IMR-90 (cell line): ENCODE measurements at regions not wholly inside any gene's neighbourhood (a gene's known extent, or its start where the extent isn't known, plus 50 kb on each side); places are given as distances from the start of the nearest gene placed in this dataset.
A peak's percentile ranks its signal among the peaks of the same experiment; 100 is the strongest.

ENCODE experiments used
- ATAC-seq: fragments of 200-7000 bp; cut with Tn5 transposase; 2 replicates; pipeline ENCODE4 v1.9.1; 2020; ENCODE audit warnings: low read depth, mild to moderate bottlenecking, moderate library complexity
- BruUV-seq: library from RNA; stranded (reverse); fragments of 400-500 nt; replicated peaks from 2 replicates; lab custom pipeline; 2021; lab: Mats Ljungman, UMichigan
- CTCF ChIA-PET: fragments of 300-600 bp; formaldehyde crosslinking; extraction: SDS; loops from one replicate; lab custom pipeline; 2021; ENCODE audit warnings: antibody characterized with exemption; lab: Yijun Ruan, JAX
- POLR2A ChIA-PET: fragments of 300-600 bp; sonication (Branson Sonifier 250); formaldehyde crosslinking; loops from one replicate; lab custom pipeline; 2022; ENCODE audit warnings: antibody characterized with exemption; ENCODE audit not compliant: unreplicated experiment; lab: Charles Lee
- DNase-seq: peaks from one replicate; pipeline ENCODE4 v3.0.0; 2013
- H2AFZ ChIP-seq: replicated peaks from 2 replicates; pipeline ENCODE3; 2013; ENCODE audit warnings: low read length, mild to moderate bottlenecking; ENCODE audit not compliant: poor library complexity
- H2AK5ac ChIP-seq: 2 replicates; pipeline ENCODE4 v1.6.1; 2013; ENCODE audit warnings: low read depth, low read length, inconsistent platforms
- H2AK9ac ChIP-seq: replicated peaks from 2 replicates; pipeline ENCODE3; 2013; ENCODE audit warnings: mild to moderate bottlenecking, low read depth, low read length, moderate library complexity; ENCODE audit not compliant: poor library complexity
- H2BK120ac ChIP-seq: 2 replicates; pipeline ENCODE4 v1.6.1; 2013; ENCODE audit warnings: low read depth, low read length, inconsistent platforms
- H2BK15ac ChIP-seq: 3 replicates; pipeline ENCODE4 v1.6.1; 2013; ENCODE audit warnings: low read depth, low read length, inconsistent platforms
- H2BK20ac ChIP-seq: 2 replicates; pipeline ENCODE4 v1.6.1; 2013; ENCODE audit warnings: low read depth, mild to moderate bottlenecking, inconsistent platforms, low read length, moderate library complexity
- H2BK5ac ChIP-seq: 2 replicates; pipeline ENCODE4 v1.6.1; 2013; ENCODE audit warnings: mild to moderate bottlenecking, low read depth, low read length, inconsistent platforms; ENCODE audit not compliant: poor library complexity, severe bottlenecking
- H3K14ac ChIP-seq: replicated peaks from 2 replicates; pipeline ENCODE4 v1.6.1; 2013; ENCODE audit warnings: low read depth, low read length, inconsistent platforms
- H3K18ac ChIP-seq: 2 replicates; pipeline ENCODE4 v1.6.1; 2013; ENCODE audit warnings: low read depth, low read length, control low read depth
- H3K23ac ChIP-seq: 2 replicates; pipeline ENCODE4 v1.6.1; 2013; ENCODE audit warnings: low read depth, low read length, inconsistent platforms
- H3K27ac ChIP-seq: 2 replicates; pipeline ENCODE4 v1.5.1; 2013; ENCODE audit warnings: mild to moderate bottlenecking, control low read depth, low read length; ENCODE audit not compliant: insufficient read depth
- H3K27me3 ChIP-seq: 2 replicates; pipeline ENCODE4 v1.6.1; 2013; ENCODE audit warnings: low read length; ENCODE audit not compliant: control insufficient read depth, insufficient read depth
- H3K36me3 ChIP-seq: 2 replicates; pipeline ENCODE4 v1.6.1; 2013; ENCODE audit warnings: low read length, mixed read lengths; ENCODE audit not compliant: control insufficient read depth, insufficient read depth
- H3K4ac ChIP-seq: 2 replicates; pipeline ENCODE4 v1.6.1; 2013; ENCODE audit warnings: low read depth, low read length, inconsistent platforms
- H3K4me1 ChIP-seq: 2 replicates; pipeline ENCODE4 v1.6.1; 2013; ENCODE audit warnings: low read length, mixed read lengths; ENCODE audit not compliant: control insufficient read depth, insufficient read depth
- H3K4me2 ChIP-seq: 2 replicates; pipeline ENCODE4 v1.6.1; 2013; ENCODE audit warnings: low read depth, mild to moderate bottlenecking, control low read depth, low read length, moderate library complexity
- H3K4me3 ChIP-seq: 2 replicates; pipeline ENCODE4 v1.5.1; 2013; ENCODE audit warnings: low read depth, mild to moderate bottlenecking, control low read depth, low read length, moderate library complexity; ENCODE audit not compliant: insufficient read depth
- H3K56ac ChIP-seq: 2 replicates; pipeline ENCODE4 v1.6.1; 2013; ENCODE audit warnings: low read length, inconsistent platforms; ENCODE audit not compliant: insufficient read depth; ENCODE audit errors: extremely low read depth
- H3K79me1 ChIP-seq, 2 experiments: 2 replicates each; pipeline ENCODE4 v1.6.1; 2013; ENCODE audit warnings: low read length in 2 of 2, inconsistent platforms in 1 of 2, low read depth in 1 of 2
- H3K9ac ChIP-seq: 2 replicates; pipeline ENCODE4 v1.6.1; 2013; ENCODE audit warnings: low read depth, low read length, control low read depth
- H3K9me1 ChIP-seq: 2 replicates; pipeline ENCODE4 v1.6.1; 2013; ENCODE audit warnings: low read length, inconsistent platforms; ENCODE audit not compliant: insufficient read depth
- H3K9me3 ChIP-seq: 2 replicates; pipeline ENCODE4 v1.6.1; 2013; ENCODE audit warnings: low read length; ENCODE audit not compliant: control insufficient read depth, insufficient read depth
- H4K20me1 ChIP-seq: 2 replicates; pipeline ENCODE4 v1.6.1; 2013; ENCODE audit warnings: low read length, inconsistent platforms; ENCODE audit not compliant: insufficient read depth
- H4K5ac ChIP-seq: 2 replicates; pipeline ENCODE4 v1.6.1; 2013; ENCODE audit warnings: mild to moderate bottlenecking, low read depth, low read length, control low read depth
- H4K8ac ChIP-seq, 2 experiments: 2 replicates each; pipeline ENCODE4 v1.6.1; 2013; ENCODE audit warnings: low read depth in 2 of 2, low read length in 2 of 2, control low read depth in 1 of 2, inconsistent platforms in 1 of 2
- H4K91ac ChIP-seq: 2 replicates; pipeline ENCODE4 v1.6.1; 2013; ENCODE audit warnings: low read depth, low read length, inconsistent platforms; ENCODE audit not compliant: insufficient read depth
- BHLHE40 ChIP-seq: fragments of 150-350 bp; IDR thresholded peaks from 2 replicates; pipeline ENCODE4 v1.6.1; 2016; ENCODE audit warnings: mild to moderate bottlenecking, low read depth, low read length
- CEBPB ChIP-seq: IDR thresholded peaks from 2 replicates; pipeline ENCODE4 v1.6.1; 2012; ENCODE audit warnings: low read depth, low read length, improper control_type of control experiment
- CHD1 ChIP-seq: IDR thresholded peaks from 2 replicates; pipeline ENCODE4 v1.6.1; 2012; ENCODE audit warnings: low read depth, low read length, improper control_type of control experiment
- ELK1 ChIP-seq: fragments of 150-350 bp; IDR thresholded peaks from 2 replicates; pipeline ENCODE4 v1.6.1; 2016; ENCODE audit warnings: low read depth, mild to moderate bottlenecking, low read length, moderate library complexity, borderline replicate concordance
- FOS ChIP-seq: fragments of 150-350 bp; IDR thresholded peaks from 2 replicates; pipeline ENCODE4 v1.6.1; 2016; ENCODE audit warnings: low read depth, low read length
- MAFK ChIP-seq: IDR thresholded peaks from 2 replicates; pipeline ENCODE4 v1.6.1; 2012; ENCODE audit warnings: low read depth, low read length, improper control_type of control experiment
- MAZ ChIP-seq: IDR thresholded peaks from 2 replicates; pipeline ENCODE4 v1.6.1; 2012; ENCODE audit warnings: low read depth, mild to moderate bottlenecking, low read length, improper control_type of control experiment, moderate library complexity, borderline replicate concordance
- MXI1 ChIP-seq: IDR thresholded peaks from 2 replicates; pipeline ENCODE4 v1.6.1; 2012; ENCODE audit warnings: low read depth, mild to moderate bottlenecking, low read length, moderate library complexity, borderline replicate concordance
- NFE2L2 ChIP-seq: fragments of 150-350 bp; IDR thresholded peaks from 2 replicates; pipeline ENCODE4 v1.6.1; 2016; ENCODE audit warnings: low read depth, mild to moderate bottlenecking, low read length
- POLR2A ChIP-seq: IDR thresholded peaks from 2 replicates; pipeline ENCODE4 v1.6.1; 2012; ENCODE audit warnings: mild to moderate bottlenecking, low read depth, low read length
- RAD21 ChIP-seq: IDR thresholded peaks from 2 replicates; pipeline ENCODE4 v1.6.1; 2012; ENCODE audit warnings: low read length, improper control_type of control experiment
- RCOR1 ChIP-seq: IDR thresholded peaks from 2 replicates; pipeline ENCODE4 v1.6.1; 2012; ENCODE audit warnings: mild to moderate bottlenecking, low read length, improper control_type of control experiment; ENCODE audit not compliant: insufficient replicate concordance
- RFX5 ChIP-seq: IDR thresholded peaks from 2 replicates; pipeline ENCODE4 v1.8.0; 2012; ENCODE audit warnings: low read depth, mild to moderate bottlenecking, low read length, moderate library complexity
- SMC3 ChIP-seq: fragments of 150-350 bp; IDR thresholded peaks from 2 replicates; pipeline ENCODE4 v1.6.1; 2016; ENCODE audit warnings: low read depth, mild to moderate bottlenecking, antibody characterized with exemption, low read length, moderate library complexity
- WGBS, 2 experiments: methylation state at CpG; one replicate each; pipeline versions ENCODE4 v1.1.5 to v1.1.7; 2013; ENCODE audit warnings: missing lambda C conversion rate in 2 of 2; ENCODE audit not compliant: insufficient read length in 1 of 2; ENCODE audit errors: extremely low coverage in 2 of 2; 5-methylcytosine and 5-hydroxymethylcytosine counted together
- dilution Hi-C: fragments of 300-500 bp; cut with HindIII; formaldehyde crosslinking; loops from one replicate; pipeline ENCODE4 v1.14.3; 2018; ENCODE audit warnings: low sequenced_read_pairs; ENCODE audit not compliant: unreplicated experiment
- in situ Hi-C: fragments of 300-500 bp; cut with MboI; formaldehyde crosslinking; loops from 3 replicates; pipeline ENCODE4 v1.14.3; 2019; ENCODE audit warnings: low sequenced_read_pairs, inconsistent platforms, mixed read lengths
- intact Hi-C: fragments of 100-400 bp; cut with micrococcal nuclease; formaldehyde crosslinking; loops from 2 replicates; pipeline ENCODE4 v1.10.0; 2022
- TF ChIP-seq, protein P1 (sequence below): conservative IDR thresholded peaks from 2 replicates; pipeline ENCODE4 v1.5.1; 2012; ENCODE audit warnings: mild to moderate bottlenecking, low read depth, low read length, improper control_type of control experiment
- TF ChIP-seq, protein P2 (sequence below): fragments of 150-350 bp; IDR thresholded peaks from 2 replicates; pipeline ENCODE4 v1.6.1; 2017; ENCODE audit warnings: mild to moderate bottlenecking, antibody characterized with exemption, low read length, low read depth

DNA sequence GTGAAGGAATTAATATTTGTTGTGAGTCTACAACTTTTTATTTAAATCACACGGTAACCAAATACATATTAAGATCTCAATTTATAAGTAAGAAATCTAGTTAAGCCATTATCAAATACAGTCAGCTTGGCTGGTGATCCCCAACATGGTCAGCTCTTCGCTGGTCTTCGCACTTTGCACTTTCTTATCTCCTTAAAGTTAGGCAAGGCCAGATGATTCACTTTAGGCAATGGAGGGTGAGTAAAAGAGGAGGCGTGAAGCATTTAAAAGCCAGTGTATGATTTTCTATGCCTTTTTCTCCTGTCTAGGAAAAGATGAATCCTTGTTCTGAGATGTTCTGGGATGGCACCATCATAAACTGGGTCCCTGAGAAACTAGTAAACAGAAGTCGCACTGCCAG is 793.7 kb upstream of the ARGLU1 start:
- ATAC-seq (peak; percentile 23; the same call in 1 of the 2 replicates), DNase-seq (peak; percentile 82)
- no peak overlapping the region for H3K56ac ChIP-seq
- H2AK9ac ChIP-seq: no peak overlapping the region
- BruUV-seq: no TSS peak
- in situ Hi-C loops: loop anchor here (5.0 to 25.0 kb wide), 2 partner anchors 144 to 801 kb away; no protein-coding TSS in a partner anchor
- no peaks in the 10 kb centered on the region; the same call in 1 of the 2 replicates for H3K36me3 ChIP-seq
- H3K4me3 ChIP-seq: no peak overlapping the region
- dilution Hi-C loops: no loop called here
- intact Hi-C loops: no loop called here
- peak overlapping the region; percentile 65 for H2BK5ac ChIP-seq
- no peaks in the 10 kb centered on the region for H3K27me3 ChIP-seq
- peak overlapping the region; percentile 52 to 55 for H4K8ac ChIP-seq
- H4K91ac ChIP-seq: no peak overlapping the region; the same call in 1 of the 2 replicates
- peak overlapping the region; percentile 84; the same call in 1 of the 2 replicates for H3K18ac ChIP-seq
- no peak overlapping the region for H3K4me2 ChIP-seq
- H3K79me1 ChIP-seq: peaks cover 25 to 50% of the 10 kb centered on the region in 2 experiments
- no peak overlapping the region for H3K27ac ChIP-seq
- no peak for TF ChIP-seq NFE2L2
- no peak for TF ChIP-seq POLR2A
- TF ChIP-seq RAD21: no peak
- no peak for TF ChIP-seq MXI1
- TF ChIP-seq, protein P1, sequence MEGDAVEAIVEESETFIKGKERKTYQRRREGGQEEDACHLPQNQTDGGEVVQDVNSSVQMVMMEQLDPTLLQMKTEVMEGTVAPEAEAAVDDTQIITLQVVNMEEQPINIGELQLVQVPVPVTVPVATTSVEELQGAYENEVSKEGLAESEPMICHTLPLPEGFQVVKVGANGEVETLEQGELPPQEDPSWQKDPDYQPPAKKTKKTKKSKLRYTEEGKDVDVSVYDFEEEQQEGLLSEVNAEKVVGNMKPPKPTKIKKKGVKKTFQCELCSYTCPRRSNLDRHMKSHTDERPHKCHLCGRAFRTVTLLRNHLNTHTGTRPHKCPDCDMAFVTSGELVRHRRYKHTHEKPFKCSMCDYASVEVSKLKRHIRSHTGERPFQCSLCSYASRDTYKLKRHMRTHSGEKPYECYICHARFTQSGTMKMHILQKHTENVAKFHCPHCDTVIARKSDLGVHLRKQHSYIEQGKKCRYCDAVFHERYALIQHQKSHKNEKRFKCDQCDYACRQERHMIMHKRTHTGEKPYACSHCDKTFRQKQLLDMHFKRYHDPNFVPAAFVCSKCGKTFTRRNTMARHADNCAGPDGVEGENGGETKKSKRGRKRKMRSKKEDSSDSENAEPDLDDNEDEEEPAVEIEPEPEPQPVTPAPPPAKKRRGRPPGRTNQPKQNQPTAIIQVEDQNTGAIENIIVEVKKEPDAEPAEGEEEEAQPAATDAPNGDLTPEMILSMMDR: no peak
- TF ChIP-seq, protein P2, sequence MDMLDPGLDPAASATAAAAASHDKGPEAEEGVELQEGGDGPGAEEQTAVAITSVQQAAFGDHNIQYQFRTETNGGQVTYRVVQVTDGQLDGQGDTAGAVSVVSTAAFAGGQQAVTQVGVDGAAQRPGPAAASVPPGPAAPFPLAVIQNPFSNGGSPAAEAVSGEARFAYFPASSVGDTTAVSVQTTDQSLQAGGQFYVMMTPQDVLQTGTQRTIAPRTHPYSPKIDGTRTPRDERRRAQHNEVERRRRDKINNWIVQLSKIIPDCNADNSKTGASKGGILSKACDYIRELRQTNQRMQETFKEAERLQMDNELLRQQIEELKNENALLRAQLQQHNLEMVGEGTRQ: no peak
- TF ChIP-seq FOS: peak; percentile 68
- no peak for TF ChIP-seq ELK1
- peak; percentile 91 for TF ChIP-seq CEBPB
- no peak for TF ChIP-seq RCOR1
- TF ChIP-seq MAZ: no peak
- no peak for TF ChIP-seq RFX5
- TF ChIP-seq SMC3: no peak
- no peak for TF ChIP-seq CHD1
- 0 out of 2 replicates have a peak, but pooled peaks have one; percentile 21 for TF ChIP-seq BHLHE40
- no peak for TF ChIP-seq MAFK
- H2AFZ ChIP-seq: no peak overlapping the region
- no peak overlapping the region for H3K23ac ChIP-seq
- peak overlapping the region; percentile 23 for H2AK5ac ChIP-seq
- no CpG with 5 or more reads among the region's 5 CpGs for WGBS, 2 experiments
- H3K14ac ChIP-seq: peak overlapping the region; percentile 53; the same call in 1 of the 2 replicates
- 0 out of 3 replicates have a peak overlapping the region, but pooled peaks have one; percentile 89 for H2BK15ac ChIP-seq
- H2BK20ac ChIP-seq: peak overlapping the region; percentile 58; the same call in 1 of the 2 replicates
- H3K9ac ChIP-seq: no peak overlapping the region
- H2BK120ac ChIP-seq: peak overlapping the region; percentile 68
- CTCF ChIA-PET: interaction anchor here (0.6 kb wide), 4 partner anchors 10 to 1230 kb away, joined by 3 to 5 read pairs (median 4); no protein-coding TSS in a partner anchor
- no peaks in the 10 kb centered on the region for H3K9me3 ChIP-seq
- peaks cover 13% of the 10 kb centered on the region for H3K9me1 ChIP-seq
- peak overlapping the region; percentile 87; the same call in 1 of the 2 replicates for H3K4ac ChIP-seq
- POLR2A ChIA-PET: interaction anchor here (1.3 kb wide), 1 partner anchor 103 kb away, joined by 3 read pairs; no protein-coding TSS in a partner anchor
- peak overlapping the region; percentile 64; the same call in 1 of the 2 replicates for H4K5ac ChIP-seq
- H4K20me1 ChIP-seq: no peaks in the 10 kb centered on the region
- peaks cover 18% of the 10 kb centered on the region for H3K4me1 ChIP-seq
